Astrocyte (in vitro differentiated cells and primary cell): ENCODE measurements at regions not wholly inside any gene's neighbourhood (a gene's known extent, or its start where the extent isn't known, plus 50 kb on each side); places are given as distances from the start of the nearest gene placed in this dataset.

Experiments used
- CTCF ChIP-seq: IDR thresholded peaks from 2 replicates; pipeline ENCODE4 v1.5.1; 2011; ENCODE audit warnings: low read depth, mild to moderate bottlenecking, inconsistent platforms, low read length, moderate library complexity; ENCODE audit not compliant: insufficient read depth
- EZH2 ChIP-seq: IDR thresholded peaks from 2 replicates; pipeline ENCODE4 v1.6.1; 2012; ENCODE audit warnings: mild to moderate bottlenecking, low read length, inconsistent platforms; ENCODE audit not compliant: insufficient read depth

DNA sequence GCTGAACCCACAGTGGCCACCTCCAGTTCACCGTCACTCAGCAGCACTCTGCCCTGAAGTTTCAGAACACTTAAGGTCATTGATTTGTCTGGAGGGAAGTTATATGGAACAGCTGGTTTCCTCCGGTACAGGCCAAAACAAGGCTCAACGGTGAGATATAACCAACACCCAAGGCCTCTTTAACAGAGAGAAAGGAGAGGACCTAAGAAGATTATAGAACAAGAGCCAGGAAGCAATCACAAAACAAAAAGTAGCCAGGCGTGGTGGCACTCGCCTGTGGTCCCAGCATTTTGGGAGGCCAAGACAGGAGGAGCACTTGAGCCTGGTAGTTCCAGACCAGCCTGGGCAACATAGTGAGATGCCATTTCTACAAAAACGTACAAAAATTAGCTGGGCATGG, 290.7 kb downstream of the SKIDA1 start:
- no peak for TF ChIP-seq CTCF
- no peak for TF ChIP-seq EZH2
